ENCODE measurements at regions not wholly inside any gene's neighbourhood (a gene's known extent, or its start where the extent isn't known, plus 50 kb on each side); places are given as distances from the start of the nearest gene placed in this dataset.

DNA sequence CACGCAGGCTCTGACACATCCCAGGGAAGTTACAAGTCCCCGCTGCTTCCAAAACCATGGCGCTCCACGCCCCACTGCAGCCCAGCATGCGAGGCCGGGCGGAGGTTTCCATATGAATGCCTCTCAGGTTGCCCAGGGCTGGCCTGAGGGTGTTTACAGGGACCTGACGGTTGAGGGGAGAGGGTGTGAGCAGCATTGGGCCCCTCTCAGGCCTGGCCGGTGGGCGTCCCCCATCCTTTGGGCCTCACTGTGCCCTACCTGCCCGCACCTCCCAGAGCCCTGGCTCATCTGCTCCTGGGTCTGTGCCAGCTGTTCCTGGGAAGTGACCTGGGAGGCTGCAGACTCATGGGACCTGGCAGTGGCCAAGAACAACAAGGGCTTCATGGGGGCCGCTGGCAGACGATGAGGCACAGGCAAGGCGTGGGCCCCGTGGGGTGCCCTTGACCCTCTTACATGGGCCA lies 173.5 kb downstream of the C16orf95 start:
- ATAC-seq (ENCODE audit: low read depth) (no peak), DNase-seq (no peak)
- TF ChIP-seq, protein P1, sequence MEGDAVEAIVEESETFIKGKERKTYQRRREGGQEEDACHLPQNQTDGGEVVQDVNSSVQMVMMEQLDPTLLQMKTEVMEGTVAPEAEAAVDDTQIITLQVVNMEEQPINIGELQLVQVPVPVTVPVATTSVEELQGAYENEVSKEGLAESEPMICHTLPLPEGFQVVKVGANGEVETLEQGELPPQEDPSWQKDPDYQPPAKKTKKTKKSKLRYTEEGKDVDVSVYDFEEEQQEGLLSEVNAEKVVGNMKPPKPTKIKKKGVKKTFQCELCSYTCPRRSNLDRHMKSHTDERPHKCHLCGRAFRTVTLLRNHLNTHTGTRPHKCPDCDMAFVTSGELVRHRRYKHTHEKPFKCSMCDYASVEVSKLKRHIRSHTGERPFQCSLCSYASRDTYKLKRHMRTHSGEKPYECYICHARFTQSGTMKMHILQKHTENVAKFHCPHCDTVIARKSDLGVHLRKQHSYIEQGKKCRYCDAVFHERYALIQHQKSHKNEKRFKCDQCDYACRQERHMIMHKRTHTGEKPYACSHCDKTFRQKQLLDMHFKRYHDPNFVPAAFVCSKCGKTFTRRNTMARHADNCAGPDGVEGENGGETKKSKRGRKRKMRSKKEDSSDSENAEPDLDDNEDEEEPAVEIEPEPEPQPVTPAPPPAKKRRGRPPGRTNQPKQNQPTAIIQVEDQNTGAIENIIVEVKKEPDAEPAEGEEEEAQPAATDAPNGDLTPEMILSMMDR (IDR thresholded peaks at IDR 0.05) = no peak
- POLR2A ChIA-PET = no interaction called here
- H3K9me3 Mint-ChIP-seq = no peaks in the 10 kb centered on the region
- no peaks in the 10 kb centered on the region for H3K36me3 Mint-ChIP-seq (ENCODE audit: low read depth)
- H3K4me3 Mint-ChIP-seq = no peak overlapping the region
- H3K27ac Mint-ChIP-seq = no peak overlapping the region
- CTCF ChIA-PET = no interaction called here
- intact Hi-C loops (cut with micrococcal nuclease) = no loop called here
- H3K27me3 Mint-ChIP-seq = peaks cover 5% of the 10 kb centered on the region
- H3K4me1 Mint-ChIP-seq = no peaks in the 10 kb centered on the region

DNA sequence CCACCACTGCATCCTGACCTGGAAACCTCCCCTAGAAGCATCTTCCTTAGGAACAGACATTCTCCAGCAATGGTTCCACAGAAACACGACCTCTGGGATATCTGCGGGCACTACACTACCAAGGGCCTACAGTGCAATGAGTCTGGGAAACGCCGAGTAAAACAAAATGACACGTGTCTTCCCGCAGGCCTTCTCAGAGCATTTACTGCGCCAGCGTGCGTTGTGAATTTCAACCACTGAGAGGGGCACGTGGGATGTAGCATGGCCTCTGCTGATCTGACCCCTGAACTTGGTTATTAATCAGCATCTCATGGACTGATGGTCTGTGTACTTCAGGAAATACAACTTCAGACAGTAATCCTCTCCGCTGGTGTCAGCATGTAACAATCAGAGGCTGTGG lies 173.0 kb downstream of the C16orf95 start:
- peaks cover 5% of the 10 kb centered on the region for H3K27me3 Mint-ChIP-seq
- ATAC-seq (ENCODE audit: low read depth) = no peak

DNA sequence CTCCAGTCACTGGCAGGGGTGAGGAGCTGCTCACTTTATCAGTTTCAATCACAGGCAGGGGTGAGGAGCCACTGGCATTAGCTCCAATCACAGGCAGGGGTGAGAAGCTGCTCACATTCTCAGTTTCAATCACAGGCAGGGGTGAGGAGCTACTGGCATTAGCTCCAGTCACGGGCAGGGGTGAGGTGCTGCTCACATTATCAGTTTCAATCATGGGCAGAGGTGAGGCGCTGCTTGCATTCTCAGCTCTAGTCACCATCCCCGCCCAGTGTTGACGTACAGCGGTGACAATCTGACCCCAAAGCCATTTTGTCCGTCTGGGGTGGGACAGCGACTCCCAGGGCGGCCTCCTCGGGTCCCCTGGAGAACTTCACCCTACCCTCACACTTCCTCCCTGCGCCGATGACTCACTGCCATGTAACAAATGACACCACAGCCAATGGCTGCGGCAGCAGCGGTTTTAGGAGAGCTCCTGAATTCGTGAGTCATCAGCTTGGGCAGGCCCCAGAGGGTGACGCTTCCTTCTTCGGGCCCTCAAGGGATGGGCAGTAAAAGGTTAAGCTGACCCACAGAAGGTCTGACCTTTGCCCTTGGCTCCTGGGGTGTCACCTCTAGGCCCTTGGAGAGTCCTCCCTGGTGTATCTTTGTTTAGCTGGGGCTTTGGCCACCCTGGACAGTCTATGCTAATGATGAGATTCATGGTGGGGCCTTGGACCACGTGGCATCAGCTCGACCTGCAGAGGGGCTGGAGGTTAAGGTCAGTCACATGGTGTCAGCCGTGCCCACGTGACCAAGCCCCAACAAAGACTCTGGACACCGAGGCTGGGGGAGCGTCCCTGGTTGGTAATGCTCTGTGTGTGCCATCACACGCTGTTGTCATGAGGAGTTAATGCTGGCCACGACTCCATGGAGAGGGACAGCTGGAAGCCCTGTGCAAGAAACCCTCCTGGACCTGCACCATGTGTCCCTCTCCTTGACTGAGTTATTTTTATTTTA lies 171.7 kb downstream of the C16orf95 start:
- Mint-ChIP-seq H3K27ac (no peak overlapping the region), H3K27me3 (peaks cover 7% of the 10 kb centered on the region), H3K9me3 (no peaks in the 10 kb centered on the region), H3K36me3 (ENCODE audit: low read depth) (no peaks in the 10 kb centered on the region), H3K4me3 (no peak overlapping the region), H3K4me1 (no peaks in the 10 kb centered on the region)
- DNase-seq (no peak), ATAC-seq (ENCODE audit: low read depth) (no peak)
- intact Hi-C loops (cut with micrococcal nuclease) = no loop called here
- CTCF ChIA-PET = no interaction called here
- POLR2A ChIA-PET = no interaction called here
- TF ChIP-seq, protein P1 (IDR thresholded peaks at IDR 0.05) = no peak

More for the DNA sequence above, 173.0 kb downstream of the C16orf95 start:
- no peak for DNase-seq
- Mint-ChIP-seq H3K4me3 (no peak overlapping the region), H3K27ac (no peak overlapping the region), H3K9me3 (no peaks in the 10 kb centered on the region), H3K36me3 (ENCODE audit: low read depth) (no peaks in the 10 kb centered on the region), H3K4me1 (no peaks in the 10 kb centered on the region)
- intact Hi-C loops (cut with micrococcal nuclease) = no loop called here
- ChIA-PET CTCF (no interaction called here), POLR2A (no interaction called here)
- TF ChIP-seq, protein P1 (IDR thresholded peaks at IDR 0.05) = no peak

DNA sequence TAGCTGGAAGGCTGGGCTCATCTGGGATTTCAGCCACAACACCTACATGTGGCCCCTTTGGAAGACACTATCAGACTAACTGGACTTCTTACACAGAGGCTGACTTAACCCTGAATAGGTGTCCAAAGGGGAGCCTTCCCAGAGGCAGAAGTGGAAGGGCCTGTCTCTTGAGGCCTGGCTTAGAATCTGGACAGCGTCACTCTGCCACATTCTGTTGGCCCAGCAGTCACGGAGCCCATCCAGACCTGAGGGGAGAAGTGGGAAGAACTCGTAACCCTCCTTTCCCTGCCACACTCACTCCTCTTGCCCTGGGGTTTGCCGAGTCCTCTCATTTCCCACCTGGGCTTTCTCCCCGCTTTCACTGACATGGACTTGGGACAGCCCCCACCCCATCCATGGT lies 170.5 kb downstream of the C16orf95 start:
- no peak overlapping the region for H3K27ac Mint-ChIP-seq
- DNase-seq (no peak), ATAC-seq (ENCODE audit: low read depth) (no peak)
- TF ChIP-seq, protein P1 (IDR thresholded peaks at IDR 0.05) = no peak
- H3K36me3 Mint-ChIP-seq (ENCODE audit: low read depth) = no peaks in the 10 kb centered on the region
- H3K4me3 Mint-ChIP-seq = no peak overlapping the region
- H3K27me3 Mint-ChIP-seq = peaks cover 7% of the 10 kb centered on the region
- intact Hi-C loops (cut with micrococcal nuclease) = no loop called here
- no peaks in the 10 kb centered on the region for H3K9me3 Mint-ChIP-seq
- no peaks in the 10 kb centered on the region for H3K4me1 Mint-ChIP-seq
- POLR2A ChIA-PET = no interaction called here
- CTCF ChIA-PET = no interaction called here

DNA sequence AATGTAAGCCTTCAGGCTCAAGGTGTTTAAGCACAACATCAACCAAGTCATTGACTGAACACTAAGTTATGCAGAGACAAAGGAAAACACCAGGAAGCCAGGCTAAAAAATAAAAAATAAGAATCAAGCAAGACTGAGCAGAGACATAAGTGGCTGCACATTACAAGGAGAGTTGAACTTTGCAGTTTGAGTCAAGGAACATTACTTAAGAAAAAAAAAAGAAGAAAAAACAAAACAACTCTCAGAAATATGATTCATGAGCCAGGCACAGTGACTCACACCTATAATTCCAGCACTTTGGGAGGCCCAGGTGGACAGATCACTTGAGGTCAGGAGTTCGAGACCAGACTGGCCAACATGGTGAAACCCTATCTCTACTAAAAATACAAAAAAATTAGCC lies 168.1 kb downstream of the C16orf95 start:
- H3K9me3 Mint-ChIP-seq = no peaks in the 10 kb centered on the region
- TF ChIP-seq, protein P1 (IDR thresholded peaks at IDR 0.05) = no peak
- no peaks in the 10 kb centered on the region for H3K4me1 Mint-ChIP-seq
- intact Hi-C loops (cut with micrococcal nuclease) = no loop called here
- POLR2A ChIA-PET = no interaction called here
- H3K27me3 Mint-ChIP-seq = peaks cover 7% of the 10 kb centered on the region
- no peak overlapping the region for H3K27ac Mint-ChIP-seq
- H3K4me3 Mint-ChIP-seq = no peak overlapping the region
- H3K36me3 Mint-ChIP-seq (ENCODE audit: low read depth) = no peaks in the 10 kb centered on the region
- no peak for ATAC-seq (ENCODE audit: low read depth)
- CTCF ChIA-PET = no interaction called here
- no peak for DNase-seq

Data from activated B cell treated with CpG ODN at 0.5 μM for 24 hours (primary cell).